Activated CD8-positive, alpha-beta memory T cell treated with anti-CD3 and anti-CD28 coated beads for 24 hours (primary cell): ENCODE measurements at regions not wholly inside any gene's neighbourhood (a gene's known extent, or its start where the extent isn't known, plus 50 kb on each side); places are given as distances from the start of the nearest gene placed in this dataset.

Source experiments
- DNase-seq: peaks from one replicate; pipeline ENCODE4 v3.0.0-alpha.2; 2020

GRCh38 chr11:134521452-134522289 is 109.6 kb upstream of the B3GAT1 start:
- no peak for DNase-seq

DNA sequence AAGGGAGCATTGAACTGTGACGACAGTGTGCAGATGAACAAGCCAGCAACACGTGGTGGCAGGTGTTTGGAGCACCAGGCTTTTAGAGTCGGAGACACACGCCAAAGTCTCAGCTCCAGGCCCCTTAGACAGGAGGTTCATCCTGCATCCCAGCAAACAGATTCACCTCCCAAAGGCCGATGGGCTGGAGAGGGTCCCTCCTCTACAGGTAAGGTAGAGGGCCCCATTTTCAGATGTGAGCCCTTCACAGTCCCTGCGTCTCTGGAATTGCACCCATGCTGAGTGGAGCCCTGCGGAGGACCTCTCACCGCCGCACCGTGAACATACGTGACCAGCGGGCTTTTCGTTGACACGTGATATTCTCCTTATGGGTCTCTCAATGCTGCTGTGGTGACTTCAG is 109.0 kb upstream of the B3GAT1 start:
- no peak for DNase-seq

- no peak for DNase-seq
Observed at GRCh38 chr11:134519788-134520187, 107.7 kb upstream of the B3GAT1 start.

- no peak for DNase-seq
Observed at GRCh38 chr11:134519390-134519750, 107.3 kb upstream of the B3GAT1 start.

- no peak for DNase-seq
Observed at GRCh38 chr11:134518616-134519389, 106.8 kb upstream of the B3GAT1 start.

GRCh38 chr11:134517621-134518293 is 105.7 kb upstream of the B3GAT1 start:
- no peak for DNase-seq

DNA sequence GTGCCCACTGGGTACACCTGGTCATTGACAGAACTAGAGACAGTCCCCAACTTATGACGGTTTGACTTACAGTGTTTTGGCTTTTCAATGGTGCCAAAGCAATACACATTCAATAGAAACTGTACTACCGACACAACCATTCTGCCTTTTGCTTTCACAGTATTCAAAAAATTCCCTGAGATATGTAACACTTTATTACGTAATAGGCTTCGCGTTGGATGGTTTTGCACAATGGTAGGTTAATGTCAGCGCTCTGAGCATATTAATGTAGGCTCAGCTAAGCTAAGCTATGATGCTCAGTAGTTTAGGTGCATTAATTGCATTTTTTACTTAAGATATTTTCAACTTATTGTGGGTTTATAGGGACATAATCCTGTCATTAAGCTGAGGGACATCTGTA is 105.1 kb upstream of the B3GAT1 start:
- DNase-seq = no peak

GRCh38 chr11:134516529-134516928 is 104.5 kb upstream of the B3GAT1 start:
- no peak for DNase-seq

DNA sequence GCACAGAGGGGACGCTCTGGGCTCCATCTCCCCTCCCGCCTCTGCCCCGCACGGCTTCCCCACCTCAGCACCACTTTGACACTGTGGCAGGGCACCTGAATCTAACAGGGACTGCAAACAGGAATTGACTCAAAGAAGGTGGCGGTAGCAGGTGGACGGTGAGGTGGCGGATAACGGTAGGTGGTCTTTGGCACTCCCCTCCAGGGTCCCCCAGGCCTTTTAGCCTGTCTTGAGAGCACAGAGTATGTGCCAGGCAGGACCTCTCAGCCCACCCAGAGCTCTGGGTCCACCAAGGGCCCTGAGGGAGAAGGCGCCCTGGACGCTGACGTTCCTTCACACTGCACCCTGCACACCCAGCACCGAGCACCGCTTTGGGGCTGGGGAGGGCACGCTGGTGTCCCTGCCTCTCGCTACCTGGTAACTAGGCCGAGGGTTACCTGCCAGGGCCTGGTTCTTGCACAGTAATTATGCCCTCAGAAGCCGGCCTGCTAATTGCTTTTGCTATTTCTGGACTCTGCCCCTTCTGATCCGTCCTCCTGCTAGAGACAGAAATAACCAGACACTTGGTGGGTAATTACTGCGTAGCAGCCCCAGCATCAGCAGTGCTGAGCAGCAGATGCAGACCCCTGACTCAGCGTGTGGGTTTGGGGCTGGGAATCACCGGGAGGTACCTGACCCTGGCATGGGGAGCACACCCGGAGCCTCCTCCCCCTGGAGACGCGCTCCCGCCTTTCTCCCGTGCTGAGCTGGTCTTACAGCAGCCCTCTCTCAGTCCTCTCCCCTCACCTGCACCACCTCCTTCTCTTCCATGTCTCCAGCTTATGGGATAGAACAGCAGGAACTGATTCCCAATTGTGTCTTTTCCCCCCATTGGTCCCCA is 103.3 kb upstream of the B3GAT1 start:
- DNase-seq = no peak

DNA sequence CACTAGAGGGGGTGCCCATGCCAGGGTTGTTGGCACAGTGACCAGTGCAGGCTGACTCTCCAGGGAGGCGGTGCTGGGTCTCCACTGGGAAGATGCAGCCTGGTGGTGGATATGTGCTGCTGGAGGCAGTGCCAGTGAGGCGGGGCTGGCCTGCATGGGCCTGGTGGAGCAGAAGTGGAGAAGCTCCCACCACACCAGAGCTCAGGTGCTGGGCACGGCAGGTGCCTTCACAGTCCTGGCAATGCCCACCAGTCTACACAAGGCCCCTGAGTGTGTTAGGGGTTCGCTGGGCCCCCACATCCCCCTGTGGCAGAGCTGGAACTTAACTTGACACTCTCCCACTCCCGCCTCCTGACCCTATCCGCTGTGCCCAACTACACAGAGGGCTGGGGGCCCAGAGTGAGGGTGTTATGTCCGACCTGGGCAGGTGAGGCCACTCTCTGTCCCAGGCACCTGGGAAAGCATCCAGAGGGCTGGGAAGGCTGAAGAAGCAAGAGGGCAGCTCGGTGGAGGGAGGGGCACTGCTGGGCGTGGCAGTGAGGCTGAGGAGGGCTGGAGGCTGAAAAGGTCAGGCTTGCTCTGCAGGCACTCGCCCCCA is 102.4 kb upstream of the B3GAT1 start:
- DNase-seq = no peak

- DNase-seq = no peak
Observed at GRCh38 chr11:134513585-134514120, 101.6 kb upstream of the B3GAT1 start.

GRCh38 chr11:134512571-134513538 is 100.8 kb upstream of the B3GAT1 start:
- no peak for DNase-seq

- no peak for DNase-seq
Observed at GRCh38 chr11:134512061-134512460, 100.0 kb upstream of the B3GAT1 start.

GRCh38 chr11:134511255-134511654 is 99.2 kb upstream of the B3GAT1 start:
- no peak for DNase-seq

- no peak for DNase-seq
Observed at GRCh38 chr11:134510233-134511040, 98.4 kb upstream of the B3GAT1 start.

- DNase-seq = no peak
Observed at GRCh38 chr11:134509381-134510232, 97.6 kb upstream of the B3GAT1 start.

- DNase-seq = no peak
Observed at GRCh38 chr11:134508219-134508990, 96.4 kb upstream of the B3GAT1 start.

DNA sequence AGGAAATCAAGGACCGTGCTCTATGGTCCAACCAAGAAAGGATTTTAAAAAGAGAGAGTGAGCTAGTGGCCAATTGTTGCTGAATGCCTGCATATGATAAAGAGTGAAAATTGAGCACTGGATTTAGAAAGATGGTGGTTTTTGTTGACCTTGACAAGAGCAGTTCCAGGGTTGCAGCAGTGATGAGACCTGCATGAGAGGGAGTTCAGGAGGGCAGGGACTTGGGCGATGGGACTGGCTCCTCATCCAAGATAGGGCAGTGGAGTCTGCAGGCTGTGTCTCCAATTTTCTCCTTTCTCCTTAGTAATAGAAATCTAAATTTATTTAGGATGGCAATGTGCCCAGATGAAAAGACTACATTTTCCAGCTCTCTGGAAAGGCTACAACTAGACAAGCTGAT is 94.0 kb upstream of the B3GAT1 start:
- no peak for DNase-seq
